ENCODE measurements at regions not wholly inside any gene's neighbourhood (a gene's known extent, or its start where the extent isn't known, plus 50 kb on each side); places are given as distances from the start of the nearest gene placed in this dataset.

GRCh38 chr3:86333636-86334035 is 657.3 kb downstream of the VGLL3 start:
- no peak for DNase-seq (ENCODE audit: low read depth)

GRCh38 chr3:86303935-86304334 is 687.0 kb downstream of the VGLL3 start:
- no peak for DNase-seq (ENCODE audit: low read depth)

- DNase-seq (ENCODE audit: low read depth) = no peak
These were observed 708.7 kb downstream of the VGLL3 start for GRCh38 chr3:86282106-86282787.

- no peak for DNase-seq (ENCODE audit: low read depth)
These were observed 721.4 kb downstream of the VGLL3 start for GRCh38 chr3:86269364-86270155.

- no peak for DNase-seq (ENCODE audit: low read depth)
These were observed 732.9 kb downstream of the VGLL3 start for GRCh38 chr3:86257955-86258641.

GRCh38 chr3:86254480-86254879 is 736.5 kb downstream of the VGLL3 start:
- no peak for DNase-seq (ENCODE audit: low read depth)

- no peak for DNase-seq (ENCODE audit: low read depth)
These were observed 739.2 kb downstream of the VGLL3 start for GRCh38 chr3:86251781-86252180.

GRCh38 chr3:86249833-86250232 is 741.1 kb downstream of the VGLL3 start:
- DNase-seq (ENCODE audit: low read depth) = no peak

- DNase-seq (ENCODE audit: low read depth) = no peak
These were observed 745.6 kb downstream of the VGLL3 start for GRCh38 chr3:86245360-86245759.

GRCh38 chr3:86244905-86245304 is 746.0 kb downstream of the VGLL3 start:
- DNase-seq (ENCODE audit: low read depth) = no peak

GRCh38 chr3:86239946-86240345 is 751.0 kb downstream of the VGLL3 start:
- no peak for DNase-seq (ENCODE audit: low read depth)

- no peak for DNase-seq (ENCODE audit: low read depth)
These were observed 756.3 kb downstream of the VGLL3 start for GRCh38 chr3:86234506-86235254.

GRCh38 chr3:86230762-86231161 is 760.2 kb downstream of the VGLL3 start:
- DNase-seq (ENCODE audit: low read depth) = no peak

GRCh38 chr3:86229775-86230094 is 761.2 kb downstream of the VGLL3 start:
- no peak for DNase-seq (ENCODE audit: low read depth)

GRCh38 chr3:86229086-86229774 is 761.7 kb downstream of the VGLL3 start:
- DNase-seq (ENCODE audit: low read depth) = no peak

GRCh38 chr3:86228101-86228500 is 762.8 kb downstream of the VGLL3 start:
- DNase-seq (ENCODE audit: low read depth) = no peak

- no peak for DNase-seq (ENCODE audit: low read depth)
These were observed 765.5 kb downstream of the VGLL3 start for GRCh38 chr3:86225461-86225860.

GRCh38 chr3:86221601-86222000 is 769.3 kb downstream of the VGLL3 start:
- DNase-seq (ENCODE audit: low read depth) = no peak

- DNase-seq (ENCODE audit: low read depth) = no peak
These were observed 782.2 kb downstream of the VGLL3 start for GRCh38 chr3:86208772-86209171.

GRCh38 chr3:86182606-86183005 is 808.3 kb downstream of the VGLL3 start:
- DNase-seq (ENCODE audit: low read depth) = no peak

GRCh38 chr3:86180696-86181095 is 810.3 kb downstream of the VGLL3 start:
- DNase-seq (ENCODE audit: low read depth) = no peak

GRCh38 chr3:86178095-86178494 is 812.9 kb downstream of the VGLL3 start:
- no peak for DNase-seq (ENCODE audit: low read depth)
